ENCODE measurements at regions not wholly inside any gene's neighbourhood (a gene's known extent, or its start where the extent isn't known, plus 50 kb on each side); places are given as distances from the start of the nearest gene placed in this dataset.

GRCh38 chr2:19408592-19408991 is 50.2 kb upstream of the OSR1 start:
- DNase-seq, result no peak
